Colonic mucosa (tissue), 4 donors: ENCODE measurements at regions not wholly inside any gene's neighbourhood (a gene's known extent, or its start where the extent isn't known, plus 50 kb on each side); places are given as distances from the start of the nearest gene placed in this dataset.

ENCODE experiments used
- DNase-seq: peaks from one replicate; pipeline ENCODE4 v3.0.0-alpha.2; 2020
- H3K27ac ChIP-seq: fragments of 200-600 bp; one replicate; pipeline ENCODE4 v1.8.0; 2021
- H3K27me3 ChIP-seq: fragments of 200-600 bp; one replicate; pipeline ENCODE4 v1.8.0; 2021
- H3K36me3 ChIP-seq: fragments of 200-600 bp; one replicate; pipeline ENCODE4 v1.8.0; 2021
- H3K4me1 ChIP-seq: fragments of 200-600 bp; one replicate; pipeline ENCODE4 v1.8.0; 2021; ENCODE audit warnings: mild to moderate bottlenecking
- H3K4me3 ChIP-seq: fragments of 200-600 bp; one replicate; pipeline ENCODE4 v1.8.0; 2021
- H3K9ac ChIP-seq, 2 donors: one replicate each; pipeline ENCODE4 v1.7.0; 2013; ENCODE audit warnings: control low read depth in 2 of 2, low read depth in 2 of 2, low read length in 2 of 2
- H3K9me3 ChIP-seq: fragments of 200-600 bp; one replicate; pipeline ENCODE4 v1.8.0; 2021
- CTCF ChIP-seq: fragments of 200-600 bp; IDR thresholded peaks from one replicate; pipeline ENCODE4 v1.8.0; 2022; ENCODE audit warnings: antibody characterized with exemption, mild to moderate bottlenecking
- intact Hi-C: fragments of 100-400 bp; cut with DNase I; formaldehyde crosslinking; loops from one replicate; pipeline ENCODE4 v1.14.1; 2022
- donor health status: healthy.
- donor health status: DM: no; HTN: no; CAD: no.
- donor health status: DM: no; HTN: no; CAD: no.

- Histone ChIP-seq H3K27me3 (no peaks in the 10 kb centered on the region), H3K9ac (no peak overlapping the region), H3K27ac (no peak overlapping the region), H3K4me3 (no peak overlapping the region), H3K9me3 (no peaks in the 10 kb centered on the region), H3K36me3 (no peaks in the 10 kb centered on the region), H3K4me1 (no peaks in the 10 kb centered on the region)
- TF ChIP-seq CTCF: no peak
- DNase-seq: no peak
- intact Hi-C loops: no loop called here
These were observed 454.0 kb upstream of the GRAMD2B start for GRCh38 chr5:125969011-125969813.

DNA sequence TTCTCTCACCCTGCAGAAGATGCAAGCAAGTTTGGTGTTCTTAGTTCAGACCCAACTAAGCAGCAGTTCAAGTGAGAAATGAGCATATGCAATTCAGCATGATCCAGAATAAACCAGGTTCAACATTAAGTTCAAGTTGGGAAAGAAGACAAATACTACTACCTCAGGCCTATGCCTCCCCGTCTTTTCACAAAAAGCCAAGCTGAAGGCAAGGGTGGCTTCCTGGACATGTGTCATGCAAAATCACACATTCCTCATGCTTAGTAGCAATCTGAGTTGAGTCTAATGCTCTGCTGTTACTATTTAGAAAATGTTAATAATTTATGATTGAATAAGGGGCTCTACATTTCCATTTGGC, 453.4 kb upstream of the GRAMD2B start:
- intact Hi-C loops: no loop called here
- Histone ChIP-seq H3K4me3 (no peak overlapping the region), H3K9me3 (no peaks in the 10 kb centered on the region), H3K9ac (no peak overlapping the region), H3K4me1 (no peaks in the 10 kb centered on the region), H3K27ac (no peak overlapping the region), H3K27me3 (no peaks in the 10 kb centered on the region), H3K36me3 (no peaks in the 10 kb centered on the region)
- DNase-seq: no peak
- TF ChIP-seq CTCF: no peak

DNA sequence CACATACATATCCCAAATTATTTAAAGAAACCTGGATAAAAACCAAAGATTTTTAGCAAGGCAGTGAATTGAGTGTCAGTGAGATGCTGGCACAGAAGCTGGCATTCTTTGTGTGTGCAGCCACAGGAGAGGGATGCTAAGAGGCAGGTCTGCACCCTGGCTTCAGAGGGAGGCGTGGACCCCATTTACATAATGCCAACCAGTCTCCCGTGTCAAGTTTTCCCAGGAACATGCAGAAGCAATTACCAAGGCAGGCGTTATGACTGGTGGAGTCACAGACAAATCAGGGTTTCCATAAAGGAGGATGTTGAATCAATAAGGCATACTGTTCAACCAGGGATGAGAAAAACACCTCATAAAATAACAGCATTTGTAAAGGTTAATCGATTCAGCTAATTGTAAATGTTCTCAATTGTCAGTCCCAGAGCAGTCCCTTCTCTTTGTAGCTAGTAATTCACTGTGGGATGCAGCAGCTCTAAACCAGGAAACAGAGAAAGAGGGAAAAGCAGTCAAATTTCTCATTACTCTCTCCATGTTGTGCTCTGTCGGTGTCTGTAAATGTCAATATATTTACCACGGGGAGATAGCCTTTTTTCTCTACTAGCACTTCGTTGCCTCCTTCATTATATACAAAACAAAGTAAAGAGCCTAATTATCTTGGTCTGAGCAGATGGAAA, 452.4 kb upstream of the GRAMD2B start:
- no peak for TF ChIP-seq CTCF
- no peak for DNase-seq
- H3K36me3 ChIP-seq: no peaks in the 10 kb centered on the region
- no peaks in the 10 kb centered on the region for H3K9me3 ChIP-seq
- no peak overlapping the region for H3K9ac ChIP-seq
- intact Hi-C loops: no loop called here
- H3K4me3 ChIP-seq: no peak overlapping the region
- no peaks in the 10 kb centered on the region for H3K4me1 ChIP-seq
- H3K27me3 ChIP-seq: no peaks in the 10 kb centered on the region
- H3K27ac ChIP-seq: no peak overlapping the region

DNA sequence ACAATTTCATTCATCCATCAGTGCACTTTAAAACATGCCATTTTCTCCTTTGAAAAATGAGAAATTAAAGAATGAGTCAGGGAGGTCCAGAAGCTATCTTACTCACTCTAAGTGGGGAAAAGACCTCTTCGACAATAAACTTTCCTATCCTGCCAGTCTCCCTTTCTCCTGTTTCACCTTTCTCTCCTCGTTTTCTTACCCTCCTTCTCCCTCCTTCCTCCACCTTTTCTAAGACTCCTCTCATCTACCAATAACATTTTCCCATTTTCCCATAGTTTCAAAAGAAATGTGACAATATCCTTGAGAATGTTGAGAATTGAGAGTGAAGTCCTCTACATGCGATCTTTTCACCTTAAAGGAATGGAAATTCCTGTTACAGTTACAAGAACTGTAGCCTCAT, 450.5 kb upstream of the GRAMD2B start:
- Histone ChIP-seq H3K36me3 (no peaks in the 10 kb centered on the region), H3K27me3 (no peaks in the 10 kb centered on the region), H3K27ac (no peak overlapping the region), H3K4me3 (no peak overlapping the region), H3K9ac (no peak overlapping the region), H3K4me1 (no peaks in the 10 kb centered on the region), H3K9me3 (no peaks in the 10 kb centered on the region)
- no peak for TF ChIP-seq CTCF
- intact Hi-C loops: no loop called here
- no peak for DNase-seq

DNA sequence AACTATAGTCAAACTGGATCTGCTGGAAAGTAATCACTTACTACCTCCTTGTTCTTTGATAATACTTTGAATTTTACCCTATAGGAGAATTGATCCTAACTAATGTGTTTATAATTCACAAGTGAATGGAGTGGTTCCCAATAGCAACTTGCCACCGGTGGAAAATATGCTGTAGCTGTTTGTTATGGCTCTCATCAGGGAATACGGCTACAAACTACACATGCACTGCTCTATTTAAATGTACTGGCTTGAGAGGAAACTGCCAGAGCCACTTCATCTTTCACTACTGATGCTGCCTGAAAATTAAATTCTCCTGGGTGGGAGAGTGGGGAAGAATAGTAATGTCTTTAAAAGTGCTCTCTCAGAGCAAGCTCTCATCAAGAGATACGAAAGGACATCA, 448.5 kb upstream of the GRAMD2B start:
- Histone ChIP-seq H3K4me1 (no peaks in the 10 kb centered on the region), H3K4me3 (no peak overlapping the region), H3K27ac (no peak overlapping the region), H3K9ac (no peak overlapping the region), H3K9me3 (no peaks in the 10 kb centered on the region), H3K27me3 (no peaks in the 10 kb centered on the region), H3K36me3 (no peaks in the 10 kb centered on the region)
- DNase-seq: no peak
- no peak for TF ChIP-seq CTCF
- intact Hi-C loops: no loop called here
